ENCODE measurements at regions not wholly inside any gene's neighbourhood (a gene's known extent, or its start where the extent isn't known, plus 50 kb on each side); places are given as distances from the start of the nearest gene placed in this dataset.

DNA sequence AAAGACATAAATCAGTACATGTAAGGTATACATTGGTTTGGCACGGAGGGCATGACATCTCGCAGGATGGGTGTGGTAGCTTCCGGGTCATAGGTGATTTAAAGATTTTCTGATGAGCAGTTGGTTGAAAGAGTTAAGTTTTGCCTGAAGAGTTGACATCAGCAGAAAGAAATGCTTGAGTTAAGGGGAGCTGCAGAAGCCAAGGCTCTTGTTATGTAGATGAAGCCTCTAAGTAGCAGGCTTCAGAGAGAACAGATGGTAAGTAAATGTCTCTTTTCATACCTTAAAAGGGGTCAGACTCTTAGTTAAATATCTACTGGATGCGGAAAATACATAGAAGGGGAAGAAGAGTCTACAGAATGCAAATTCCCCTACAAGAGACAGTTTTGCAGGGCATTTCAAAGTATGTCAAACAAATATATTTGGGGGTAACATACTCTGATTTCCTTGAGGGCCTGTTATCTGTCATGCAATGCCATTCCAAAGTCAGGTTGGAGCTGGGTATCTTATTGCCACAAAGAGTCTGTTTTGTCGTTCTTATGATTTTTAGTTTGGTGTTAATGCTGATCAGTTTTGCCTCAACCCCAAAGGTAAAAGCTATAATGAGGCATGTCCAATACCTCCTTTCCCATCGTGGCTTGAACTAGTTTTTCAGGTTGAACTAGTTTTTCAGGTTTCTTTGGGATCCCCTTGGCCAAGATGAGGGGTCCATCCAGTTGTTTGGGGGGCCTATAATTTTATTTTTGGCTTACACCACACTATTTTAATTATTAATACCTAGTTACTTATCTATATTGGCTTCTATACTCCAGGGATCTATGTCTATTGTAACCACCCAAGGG, 67.0 kb downstream of the PTHLH start (continued):
- TF ChIP-seq, protein P1, sequence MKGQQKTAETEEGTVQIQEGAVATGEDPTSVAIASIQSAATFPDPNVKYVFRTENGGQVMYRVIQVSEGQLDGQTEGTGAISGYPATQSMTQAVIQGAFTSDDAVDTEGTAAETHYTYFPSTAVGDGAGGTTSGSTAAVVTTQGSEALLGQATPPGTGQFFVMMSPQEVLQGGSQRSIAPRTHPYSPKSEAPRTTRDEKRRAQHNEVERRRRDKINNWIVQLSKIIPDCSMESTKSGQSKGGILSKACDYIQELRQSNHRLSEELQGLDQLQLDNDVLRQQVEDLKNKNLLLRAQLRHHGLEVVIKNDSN (IDR thresholded peaks at IDR 0.05; ENCODE audit: borderline replicate concordance, low read depth), result no peak
- TF ChIP-seq ELF1 (IDR thresholded peaks at IDR 0.05), result no peak
- no peak for TF ChIP-seq GATA2 (CRISPR knock-in tag; IDR thresholded peaks at IDR 0.05)
- TF ChIP-seq, protein P2, sequence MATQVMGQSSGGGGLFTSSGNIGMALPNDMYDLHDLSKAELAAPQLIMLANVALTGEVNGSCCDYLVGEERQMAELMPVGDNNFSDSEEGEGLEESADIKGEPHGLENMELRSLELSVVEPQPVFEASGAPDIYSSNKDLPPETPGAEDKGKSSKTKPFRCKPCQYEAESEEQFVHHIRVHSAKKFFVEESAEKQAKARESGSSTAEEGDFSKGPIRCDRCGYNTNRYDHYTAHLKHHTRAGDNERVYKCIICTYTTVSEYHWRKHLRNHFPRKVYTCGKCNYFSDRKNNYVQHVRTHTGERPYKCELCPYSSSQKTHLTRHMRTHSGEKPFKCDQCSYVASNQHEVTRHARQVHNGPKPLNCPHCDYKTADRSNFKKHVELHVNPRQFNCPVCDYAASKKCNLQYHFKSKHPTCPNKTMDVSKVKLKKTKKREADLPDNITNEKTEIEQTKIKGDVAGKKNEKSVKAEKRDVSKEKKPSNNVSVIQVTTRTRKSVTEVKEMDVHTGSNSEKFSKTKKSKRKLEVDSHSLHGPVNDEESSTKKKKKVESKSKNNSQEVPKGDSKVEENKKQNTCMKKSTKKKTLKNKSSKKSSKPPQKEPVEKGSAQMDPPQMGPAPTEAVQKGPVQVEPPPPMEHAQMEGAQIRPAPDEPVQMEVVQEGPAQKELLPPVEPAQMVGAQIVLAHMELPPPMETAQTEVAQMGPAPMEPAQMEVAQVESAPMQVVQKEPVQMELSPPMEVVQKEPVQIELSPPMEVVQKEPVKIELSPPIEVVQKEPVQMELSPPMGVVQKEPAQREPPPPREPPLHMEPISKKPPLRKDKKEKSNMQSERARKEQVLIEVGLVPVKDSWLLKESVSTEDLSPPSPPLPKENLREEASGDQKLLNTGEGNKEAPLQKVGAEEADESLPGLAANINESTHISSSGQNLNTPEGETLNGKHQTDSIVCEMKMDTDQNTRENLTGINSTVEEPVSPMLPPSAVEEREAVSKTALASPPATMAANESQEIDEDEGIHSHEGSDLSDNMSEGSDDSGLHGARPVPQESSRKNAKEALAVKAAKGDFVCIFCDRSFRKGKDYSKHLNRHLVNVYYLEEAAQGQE (IDR thresholded peaks at IDR 0.05; ENCODE audit: low read depth, low read length), result no peak
- no peak for TF ChIP-seq RAD21 (IDR thresholded peaks at IDR 0.05; ENCODE audit: low read length)
- TF ChIP-seq, protein P3, sequence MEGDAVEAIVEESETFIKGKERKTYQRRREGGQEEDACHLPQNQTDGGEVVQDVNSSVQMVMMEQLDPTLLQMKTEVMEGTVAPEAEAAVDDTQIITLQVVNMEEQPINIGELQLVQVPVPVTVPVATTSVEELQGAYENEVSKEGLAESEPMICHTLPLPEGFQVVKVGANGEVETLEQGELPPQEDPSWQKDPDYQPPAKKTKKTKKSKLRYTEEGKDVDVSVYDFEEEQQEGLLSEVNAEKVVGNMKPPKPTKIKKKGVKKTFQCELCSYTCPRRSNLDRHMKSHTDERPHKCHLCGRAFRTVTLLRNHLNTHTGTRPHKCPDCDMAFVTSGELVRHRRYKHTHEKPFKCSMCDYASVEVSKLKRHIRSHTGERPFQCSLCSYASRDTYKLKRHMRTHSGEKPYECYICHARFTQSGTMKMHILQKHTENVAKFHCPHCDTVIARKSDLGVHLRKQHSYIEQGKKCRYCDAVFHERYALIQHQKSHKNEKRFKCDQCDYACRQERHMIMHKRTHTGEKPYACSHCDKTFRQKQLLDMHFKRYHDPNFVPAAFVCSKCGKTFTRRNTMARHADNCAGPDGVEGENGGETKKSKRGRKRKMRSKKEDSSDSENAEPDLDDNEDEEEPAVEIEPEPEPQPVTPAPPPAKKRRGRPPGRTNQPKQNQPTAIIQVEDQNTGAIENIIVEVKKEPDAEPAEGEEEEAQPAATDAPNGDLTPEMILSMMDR (IDR thresholded peaks at IDR 0.05), result no peak
- no peak for TF ChIP-seq FOSL2 (IDR thresholded peaks at IDR 0.05; ENCODE audit: borderline replicate concordance, low read depth)

DNA sequence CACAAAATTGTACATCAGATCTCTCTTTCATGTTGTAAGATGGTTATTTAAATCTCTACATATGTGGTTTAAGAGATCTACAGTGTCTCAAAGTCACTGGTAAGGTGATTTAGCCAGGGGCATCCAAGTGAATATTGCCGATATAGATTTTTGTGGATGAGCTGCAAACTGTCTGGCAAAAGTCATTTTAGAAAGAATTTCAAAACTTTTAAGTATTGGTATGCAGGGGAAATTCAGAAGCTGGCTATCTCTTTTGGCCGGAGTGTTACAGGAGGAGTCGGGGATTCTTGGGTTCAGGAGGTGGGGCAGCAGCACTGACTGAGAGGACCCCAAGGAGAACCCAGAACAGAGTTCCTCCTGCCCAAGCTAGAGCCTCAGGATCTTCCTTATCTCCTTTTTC, 69.9 kb downstream of the PTHLH start:
- no peak for DNase-seq
- Histone ChIP-seq H4K20me1 (ENCODE audit: insufficient read depth) (no peaks in the 10 kb centered on the region), H3K9me3 (no peaks in the 10 kb centered on the region), H3K27me3 (ENCODE audit: insufficient read depth) (no peaks in the 10 kb centered on the region), H3K79me2 (ENCODE audit: insufficient read depth) (no peaks in the 10 kb centered on the region), H3K4me1 (ENCODE audit: control insufficient read depth in 1 of 2, insufficient read depth in 2 of 2, low read depth in 1 of 2, low read length in 1 of 2) (peaks cover 0 to 5% of the 10 kb centered on the region in 2 experiments; a peak in 2 of 4 replicates), H3K36me3 (replicated peaks in 1 of 2; ENCODE audit: control insufficient read depth in 1 of 2, insufficient read depth in 2 of 2, low read length in 1 of 2) (no peaks in the 10 kb centered on the region), H3K4me2 (no peak overlapping the region), H2AFZ (ENCODE audit: low read depth) (no peak overlapping the region), H3F3A (replicated peaks; ENCODE audit: insufficient read depth) (peaks cover 10% of the 10 kb centered on the region), H3K9me2 (no peaks in the 10 kb centered on the region), H3K27ac (ENCODE audit: low read depth in 2 of 2, low read length in 1 of 2) (no peak overlapping the region), H3K4me3 (ENCODE audit: low read depth in 2 of 2, low read length in 1 of 2) (no peak overlapping the region), H3K9ac (no peak overlapping the region)
- 89% methylated on average over 3 of the region's 3 CpGs for WGBS (ENCODE audit: low lambda C conversion rate)
- TF ChIP-seq EP300 (IDR thresholded peaks at IDR 0.05; ENCODE audit: borderline replicate concordance in 1 of 2, low read depth in 1 of 2, low read length in 1 of 2), result no peak
- no peak for TF ChIP-seq POLR2AphosphoS5 (IDR thresholded peaks at IDR 0.05; ENCODE audit: low read depth, low read length)
- TF ChIP-seq, protein P4, sequence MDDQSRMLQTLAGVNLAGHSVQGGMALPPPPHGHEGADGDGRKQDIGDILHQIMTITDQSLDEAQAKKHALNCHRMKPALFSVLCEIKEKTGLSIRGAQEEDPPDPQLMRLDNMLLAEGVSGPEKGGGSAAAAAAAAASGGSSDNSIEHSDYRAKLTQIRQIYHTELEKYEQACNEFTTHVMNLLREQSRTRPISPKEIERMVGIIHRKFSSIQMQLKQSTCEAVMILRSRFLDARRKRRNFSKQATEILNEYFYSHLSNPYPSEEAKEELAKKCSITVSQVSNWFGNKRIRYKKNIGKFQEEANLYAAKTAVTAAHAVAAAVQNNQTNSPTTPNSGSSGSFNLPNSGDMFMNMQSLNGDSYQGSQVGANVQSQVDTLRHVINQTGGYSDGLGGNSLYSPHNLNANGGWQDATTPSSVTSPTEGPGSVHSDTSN (IDR thresholded peaks at IDR 0.05), result no peak
- no peak for TF ChIP-seq FOXJ3 (CRISPR knock-in tag; IDR thresholded peaks at IDR 0.05)
- TF ChIP-seq TCF12 (IDR thresholded peaks at IDR 0.05), result no peak
- TF ChIP-seq TAF1 (IDR thresholded peaks at IDR 0.05; ENCODE audit: borderline replicate concordance, low read depth, low read length), result no peak
- no peak for TF ChIP-seq SMC3 (IDR thresholded peaks at IDR 0.05; ENCODE audit: low read depth, low read length)
- TF ChIP-seq, protein P5, sequence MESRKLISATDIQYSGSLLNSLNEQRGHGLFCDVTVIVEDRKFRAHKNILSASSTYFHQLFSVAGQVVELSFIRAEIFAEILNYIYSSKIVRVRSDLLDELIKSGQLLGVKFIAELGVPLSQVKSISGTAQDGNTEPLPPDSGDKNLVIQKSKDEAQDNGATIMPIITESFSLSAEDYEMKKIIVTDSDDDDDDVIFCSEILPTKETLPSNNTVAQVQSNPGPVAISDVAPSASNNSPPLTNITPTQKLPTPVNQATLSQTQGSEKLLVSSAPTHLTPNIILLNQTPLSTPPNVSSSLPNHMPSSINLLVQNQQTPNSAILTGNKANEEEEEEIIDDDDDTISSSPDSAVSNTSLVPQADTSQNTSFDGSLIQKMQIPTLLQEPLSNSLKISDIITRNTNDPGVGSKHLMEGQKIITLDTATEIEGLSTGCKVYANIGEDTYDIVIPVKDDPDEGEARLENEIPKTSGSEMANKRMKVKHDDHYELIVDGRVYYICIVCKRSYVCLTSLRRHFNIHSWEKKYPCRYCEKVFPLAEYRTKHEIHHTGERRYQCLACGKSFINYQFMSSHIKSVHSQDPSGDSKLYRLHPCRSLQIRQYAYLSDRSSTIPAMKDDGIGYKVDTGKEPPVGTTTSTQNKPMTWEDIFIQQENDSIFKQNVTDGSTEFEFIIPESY (IDR thresholded peaks at IDR 0.05; ENCODE audit: borderline replicate concordance, low read depth), result no peak
- TF ChIP-seq RXRA (IDR thresholded peaks at IDR 0.05; ENCODE audit: borderline replicate concordance, low read depth), result no peak
- TF ChIP-seq GABPA (IDR thresholded peaks at IDR 0.05; ENCODE audit: low read depth), result no peak
- TF ChIP-seq NFIC (IDR thresholded peaks at IDR 0.05; ENCODE audit: borderline replicate concordance), result no peak
- TF ChIP-seq EZH2phosphoT487 (IDR thresholded peaks at IDR 0.05; ENCODE audit: borderline replicate concordance, low read depth), result no peak
- POLR2A ChIA-PET, result interaction anchor here (0.6 kb wide), 1 partner anchor 308 kb away, joined by 7 read pairs; no protein-coding TSS in a partner anchor
- CTCF ChIA-PET, result interaction anchor here (1.6 kb wide), 1 partner anchor 11 kb away, joined by 5 read pairs; no protein-coding TSS in a partner anchor

Data from SK-N-SH (cell line).